ENCODE measurements at regions not wholly inside any gene's neighbourhood (a gene's known extent, or its start where the extent isn't known, plus 50 kb on each side); places are given as distances from the start of the nearest gene placed in this dataset.

GRCh38 chr5:107263387-107264018, 407.2 kb downstream of the EFNA5 start:
- no peak for DNase-seq

GRCh38 chr5:107257885-107258520, 412.7 kb downstream of the EFNA5 start:
- DNase-seq: no peak

GRCh38 chr5:107254902-107255234, 415.9 kb downstream of the EFNA5 start:
- no peak for DNase-seq

- DNase-seq: no peak
These were observed 416.4 kb downstream of the EFNA5 start for GRCh38 chr5:107254214-107254901.

GRCh38 chr5:107253246-107253645, 417.5 kb downstream of the EFNA5 start:
- no peak for DNase-seq

GRCh38 chr5:107251151-107251550, 419.6 kb downstream of the EFNA5 start:
- no peak for DNase-seq

GRCh38 chr5:107248066-107248695, 422.6 kb downstream of the EFNA5 start:
- no peak for DNase-seq

GRCh38 chr5:107247427-107247826, 423.3 kb downstream of the EFNA5 start:
- no peak for DNase-seq

- DNase-seq: no peak
These were observed 427.5 kb downstream of the EFNA5 start for GRCh38 chr5:107243220-107243579.

GRCh38 chr5:107242411-107243219, 428.1 kb downstream of the EFNA5 start:
- no peak for DNase-seq

GRCh38 chr5:107241841-107242240, 428.9 kb downstream of the EFNA5 start:
- DNase-seq: no peak

GRCh38 chr5:107235167-107235566, 435.6 kb downstream of the EFNA5 start:
- no peak for DNase-seq

- DNase-seq: no peak
These were observed 437.9 kb downstream of the EFNA5 start for GRCh38 chr5:107232788-107233187.

- DNase-seq: no peak
These were observed 438.4 kb downstream of the EFNA5 start for GRCh38 chr5:107232293-107232692.

GRCh38 chr5:107231191-107231590, 439.5 kb downstream of the EFNA5 start:
- DNase-seq: no peak

GRCh38 chr5:107230367-107230766, 440.4 kb downstream of the EFNA5 start:
- DNase-seq: no peak

- no peak for DNase-seq
These were observed 442.5 kb downstream of the EFNA5 start for GRCh38 chr5:107228226-107228625.

- no peak for DNase-seq
These were observed 446.5 kb downstream of the EFNA5 start for GRCh38 chr5:107224272-107224671.

GRCh38 chr5:107223066-107223465, 447.7 kb downstream of the EFNA5 start:
- no peak for DNase-seq

GRCh38 chr5:107219993-107220392, 450.7 kb downstream of the EFNA5 start:
- no peak for DNase-seq

GRCh38 chr5:107218457-107219193, 452.1 kb downstream of the EFNA5 start:
- no peak for DNase-seq

- DNase-seq: no peak
These were observed 453.0 kb downstream of the EFNA5 start for GRCh38 chr5:107217721-107218130.
